SU-DHL-6 (cell line): ENCODE measurements at regions not wholly inside any gene's neighbourhood (a gene's known extent, or its start where the extent isn't known, plus 50 kb on each side); places are given as distances from the start of the nearest gene placed in this dataset.

ENCODE experiments used
- H2AFZ ChIP-seq: fragments of 200-600 bp; sonication (generic); 2 replicates; pipeline ENCODE4 v1.6.1; 2014; ENCODE audit warnings: low read depth, mild to moderate bottlenecking, moderate library complexity, mixed read lengths, antibody characterized with exemption, low read length; ENCODE audit not compliant: severe bottlenecking
- H3F3A ChIP-seq: fragments of 200-600 bp; shearing (Covaris generic); 2 replicates; pipeline ENCODE4 v1.6.0; 2016; ENCODE audit warnings: antibody characterized with exemption, mild to moderate bottlenecking; ENCODE audit not compliant: insufficient read depth
- H3K27ac ChIP-seq: fragments of 200-600 bp; sonication (generic); 2 replicates; pipeline ENCODE4 v1.5.1; 2016; ENCODE audit warnings: low read depth, mild to moderate bottlenecking, low read length, moderate library complexity, mixed read lengths
- H3K27me3 ChIP-seq: fragments of 200-600 bp; sonication (generic), shearing (Covaris generic); 2 replicates; pipeline ENCODE4 v1.6.0; 2014; ENCODE audit warnings: mild to moderate bottlenecking, low read length
- H3K36me3 ChIP-seq: fragments of 200-600 bp; sonication (generic); 2 replicates; pipeline ENCODE4 v1.6.1; 2014; ENCODE audit warnings: mild to moderate bottlenecking, low read length, mixed read lengths
- H3K4me2 ChIP-seq: fragments of 300-600, 200-600 bp; shearing (Covaris generic), sonication (generic); 2 replicates; pipeline ENCODE4 v1.6.0; 2014; ENCODE audit warnings: low read length, low read depth, mild to moderate bottlenecking; ENCODE audit not compliant: poor library complexity, severe bottlenecking
- H3K4me3 ChIP-seq: fragments of 200-600 bp; sonication (generic); 2 replicates; pipeline ENCODE4 v1.5.1; 2014; ENCODE audit warnings: antibody characterized with exemption, low read length, mild to moderate bottlenecking, mixed read lengths; ENCODE audit not compliant: insufficient read depth, poor library complexity, severe bottlenecking
- H3K79me2 ChIP-seq: fragments of 200-600 bp; sonication (generic); 2 replicates; pipeline ENCODE4 v1.6.1; 2014; ENCODE audit warnings: mild to moderate bottlenecking, low read length, moderate library complexity; ENCODE audit not compliant: insufficient read depth
- H3K9ac ChIP-seq: fragments of 200-600 bp; sonication (generic); 2 replicates; pipeline ENCODE4 v1.7.0; 2014; ENCODE audit warnings: mild to moderate bottlenecking, low read length
- H3K9me2 ChIP-seq: fragments of 200-600 bp; sonication (generic); replicated peaks from 2 replicates; pipeline ENCODE4 v1.6.1; 2014; ENCODE audit warnings: low read length; ENCODE audit not compliant: insufficient read depth
- H3K9me3 ChIP-seq: fragments of 200-600 bp; sonication (generic); 2 replicates; pipeline ENCODE4 v1.6.1; 2014; ENCODE audit warnings: low read length, mixed read lengths; ENCODE audit not compliant: insufficient read depth
- H4K20me1 ChIP-seq: fragments of 200-600 bp; sonication (generic); 2 replicates; pipeline ENCODE4 v1.6.1; 2014; ENCODE audit warnings: low read depth, mild to moderate bottlenecking, antibody characterized with exemption, low read length, moderate library complexity, mixed read lengths
- EZH2phosphoT487 ChIP-seq: fragments of 200-600 bp; sonication (generic), shearing (Covaris generic); conservative IDR thresholded peaks from 2 replicates; pipeline ENCODE4 v1.6.1; 2018; ENCODE audit warnings: mild to moderate bottlenecking, antibody characterized with exemption, low read length, moderate library complexity, mixed read lengths
- TF ChIP-seq, protein P1 (sequence below): fragments of 200-600 bp; sonication (generic); IDR thresholded peaks from one replicate; pipeline ENCODE4 v1.5.1; 2017; ENCODE audit warnings: antibody characterized with exemption, mild to moderate bottlenecking, low read length, moderate library complexity; ENCODE audit not compliant: insufficient read depth, poor library complexity, severe bottlenecking

DNA sequence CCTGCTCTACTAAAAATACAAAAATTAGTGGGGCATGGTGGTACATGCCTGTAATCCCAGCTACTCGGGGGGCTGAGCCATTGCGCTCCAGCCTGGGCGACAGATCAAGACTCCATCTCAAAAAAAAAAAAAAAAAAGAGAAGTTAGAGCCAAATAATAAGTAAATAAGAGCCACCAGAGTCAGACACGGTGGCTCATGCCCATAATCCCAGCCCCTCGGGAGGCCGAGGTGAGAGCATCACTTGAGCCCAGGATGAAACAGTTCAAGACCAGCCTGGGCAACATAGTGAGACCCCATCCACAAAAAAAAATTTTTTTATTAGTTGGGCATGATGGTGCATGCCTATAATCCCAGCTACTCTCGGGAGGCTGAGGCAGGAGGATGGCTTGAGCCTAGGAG, 85.8 kb upstream of the LARP1 start:
- H3K36me3 ChIP-seq = no peaks in the 10 kb centered on the region
- no peak overlapping the region for H3K4me3 ChIP-seq
- no peak overlapping the region for H3K4me2 ChIP-seq
- no peaks in the 10 kb centered on the region for H3K79me2 ChIP-seq
- H4K20me1 ChIP-seq = no peaks in the 10 kb centered on the region
- TF ChIP-seq EZH2phosphoT487 = no peak
- TF ChIP-seq, protein P1, sequence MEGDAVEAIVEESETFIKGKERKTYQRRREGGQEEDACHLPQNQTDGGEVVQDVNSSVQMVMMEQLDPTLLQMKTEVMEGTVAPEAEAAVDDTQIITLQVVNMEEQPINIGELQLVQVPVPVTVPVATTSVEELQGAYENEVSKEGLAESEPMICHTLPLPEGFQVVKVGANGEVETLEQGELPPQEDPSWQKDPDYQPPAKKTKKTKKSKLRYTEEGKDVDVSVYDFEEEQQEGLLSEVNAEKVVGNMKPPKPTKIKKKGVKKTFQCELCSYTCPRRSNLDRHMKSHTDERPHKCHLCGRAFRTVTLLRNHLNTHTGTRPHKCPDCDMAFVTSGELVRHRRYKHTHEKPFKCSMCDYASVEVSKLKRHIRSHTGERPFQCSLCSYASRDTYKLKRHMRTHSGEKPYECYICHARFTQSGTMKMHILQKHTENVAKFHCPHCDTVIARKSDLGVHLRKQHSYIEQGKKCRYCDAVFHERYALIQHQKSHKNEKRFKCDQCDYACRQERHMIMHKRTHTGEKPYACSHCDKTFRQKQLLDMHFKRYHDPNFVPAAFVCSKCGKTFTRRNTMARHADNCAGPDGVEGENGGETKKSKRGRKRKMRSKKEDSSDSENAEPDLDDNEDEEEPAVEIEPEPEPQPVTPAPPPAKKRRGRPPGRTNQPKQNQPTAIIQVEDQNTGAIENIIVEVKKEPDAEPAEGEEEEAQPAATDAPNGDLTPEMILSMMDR = no peak
- H3K9ac ChIP-seq = no peak overlapping the region
- no peak overlapping the region for H3K27ac ChIP-seq
- H3K9me3 ChIP-seq = no peaks in the 10 kb centered on the region
- H3K9me2 ChIP-seq = no peaks in the 10 kb centered on the region
- no peak overlapping the region for H2AFZ ChIP-seq
- H3K27me3 ChIP-seq = no peaks in the 10 kb centered on the region
- no peaks in the 10 kb centered on the region for H3F3A ChIP-seq

DNA sequence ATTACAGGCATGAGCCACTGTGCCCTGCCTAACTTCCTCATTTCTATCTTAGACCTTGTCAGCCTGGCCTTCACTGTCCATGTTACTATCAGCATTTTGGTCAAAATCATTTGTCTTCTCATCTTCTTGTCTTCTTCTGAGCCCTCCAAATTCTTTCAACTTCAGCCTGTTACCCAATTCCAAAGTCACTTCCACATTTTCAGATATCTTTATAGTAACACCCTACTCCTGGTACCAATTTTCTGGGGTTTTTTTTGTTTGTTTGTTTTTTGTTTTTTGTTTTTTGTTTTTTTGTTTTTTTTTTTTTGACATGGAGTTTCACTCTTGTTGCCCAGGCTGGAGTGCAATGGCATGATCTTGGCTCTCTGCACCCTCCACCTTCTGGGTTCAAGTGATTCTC, 90.3 kb upstream of the LARP1 start:
- no peaks in the 10 kb centered on the region for H4K20me1 ChIP-seq
- no peak overlapping the region for H2AFZ ChIP-seq
- no peak overlapping the region for H3K9ac ChIP-seq
- H3K27me3 ChIP-seq = no peaks in the 10 kb centered on the region
- H3K9me3 ChIP-seq = peaks cover 8% of the 10 kb centered on the region; the same call in 1 of the 2 replicates
- no peaks in the 10 kb centered on the region for H3K79me2 ChIP-seq
- no peaks in the 10 kb centered on the region for H3K9me2 ChIP-seq
- H3K4me3 ChIP-seq = no peak overlapping the region
- H3K27ac ChIP-seq = no peak overlapping the region
- H3K4me2 ChIP-seq = no peak overlapping the region
- no peaks in the 10 kb centered on the region for H3F3A ChIP-seq
- TF ChIP-seq, protein P1 = no peak
- no peaks in the 10 kb centered on the region for H3K36me3 ChIP-seq

DNA sequence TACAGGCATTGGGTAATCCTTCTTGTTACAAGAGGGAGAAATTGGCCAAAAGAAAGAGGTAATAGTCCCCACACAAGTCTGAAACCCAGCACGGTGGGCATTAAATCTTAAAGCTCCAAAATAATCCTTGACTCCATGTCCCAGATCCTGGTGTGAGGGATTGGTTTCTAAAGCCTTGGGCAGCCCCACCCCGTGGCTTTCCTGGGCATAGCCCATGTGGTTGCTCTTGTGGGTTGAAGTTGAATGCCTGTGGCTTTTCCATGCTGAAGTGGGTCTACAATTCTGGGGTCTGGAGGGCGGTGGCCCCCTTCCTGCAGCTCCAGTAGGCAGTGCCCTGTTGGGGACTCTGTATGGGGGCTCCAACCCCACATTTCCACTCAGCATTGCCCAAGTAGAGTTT, 91.8 kb upstream of the LARP1 start:
- H3K4me3 ChIP-seq = no peak overlapping the region
- H2AFZ ChIP-seq = no peak overlapping the region
- peaks cover 8% of the 10 kb centered on the region; the same call in 1 of the 2 replicates for H3K9me3 ChIP-seq
- no peak overlapping the region for H3K27ac ChIP-seq
- no peaks in the 10 kb centered on the region for H3K36me3 ChIP-seq
- no peaks in the 10 kb centered on the region for H3K79me2 ChIP-seq
- no peaks in the 10 kb centered on the region for H3K9me2 ChIP-seq
- H3K27me3 ChIP-seq = no peaks in the 10 kb centered on the region
- no peaks in the 10 kb centered on the region for H3F3A ChIP-seq
- H4K20me1 ChIP-seq = no peaks in the 10 kb centered on the region
- no peak for TF ChIP-seq EZH2phosphoT487
- TF ChIP-seq, protein P1 = no peak
- no peak overlapping the region for H3K4me2 ChIP-seq
- no peak overlapping the region for H3K9ac ChIP-seq
